ENCODE measurements at regions not wholly inside any gene's neighbourhood (a gene's known extent, or its start where the extent isn't known, plus 50 kb on each side); places are given as distances from the start of the nearest gene placed in this dataset.

- Mint-ChIP-seq H3K36me3 (ENCODE audit: low read depth) (no peaks in the 10 kb centered on the region), H3K27me3 (no peaks in the 10 kb centered on the region), H3K4me3 (no peak overlapping the region), H3K4me1 (no peaks in the 10 kb centered on the region), H3K27ac (no peak overlapping the region), H3K9me3 (peaks cover 2% of the 10 kb centered on the region)
- CTCF ChIA-PET, result no interaction called here
- DNase-seq, result peak; percentile 3
- POLR2A ChIA-PET, result no interaction called here
These were observed 249.7 kb upstream of the AFDN start for GRCh38 chr6:167576828-167577503.

- peaks cover 2% of the 10 kb centered on the region for H3K9me3 Mint-ChIP-seq
These were observed 248.8 kb upstream of the AFDN start for GRCh38 chr6:167577891-167578361.

GRCh38 chr6:167578371-167578901 is 248.3 kb upstream of the AFDN start:
- H3K4me1 Mint-ChIP-seq, result no peaks in the 10 kb centered on the region
- H3K4me3 Mint-ChIP-seq, result no peak overlapping the region
- H3K27me3 Mint-ChIP-seq, result peaks cover 2% of the 10 kb centered on the region
- POLR2A ChIA-PET, result no interaction called here
- H3K9me3 Mint-ChIP-seq, result peaks cover 2% of the 10 kb centered on the region
- H3K36me3 Mint-ChIP-seq (ENCODE audit: low read depth), result no peaks in the 10 kb centered on the region
- no peak overlapping the region for H3K27ac Mint-ChIP-seq
- DNase-seq, result peak; percentile 0
- CTCF ChIA-PET, result no interaction called here

More at GRCh38 chr6:167577891-167578361, 248.8 kb upstream of the AFDN start:
- H3K36me3 Mint-ChIP-seq (ENCODE audit: low read depth), result no peaks in the 10 kb centered on the region
- no peak overlapping the region for H3K4me3 Mint-ChIP-seq
- no peaks in the 10 kb centered on the region for H3K27me3 Mint-ChIP-seq
- ChIA-PET POLR2A (no interaction called here), CTCF (no interaction called here)
- peak; percentile 4 for DNase-seq
- H3K4me1 Mint-ChIP-seq, result no peaks in the 10 kb centered on the region
- H3K27ac Mint-ChIP-seq, result no peak overlapping the region

GRCh38 chr6:167579806-167580618 is 246.7 kb upstream of the AFDN start:
- H3K9me3 Mint-ChIP-seq, result peaks cover 2% of the 10 kb centered on the region
- ChIA-PET POLR2A (no interaction called here), CTCF (no interaction called here)
- no peak overlapping the region for H3K27ac Mint-ChIP-seq
- peak; percentile 1 for DNase-seq
- no peak overlapping the region for H3K4me3 Mint-ChIP-seq
- peaks cover 8% of the 10 kb centered on the region for H3K27me3 Mint-ChIP-seq
- no peaks in the 10 kb centered on the region for H3K36me3 Mint-ChIP-seq (ENCODE audit: low read depth)
- no peaks in the 10 kb centered on the region for H3K4me1 Mint-ChIP-seq

DNA sequence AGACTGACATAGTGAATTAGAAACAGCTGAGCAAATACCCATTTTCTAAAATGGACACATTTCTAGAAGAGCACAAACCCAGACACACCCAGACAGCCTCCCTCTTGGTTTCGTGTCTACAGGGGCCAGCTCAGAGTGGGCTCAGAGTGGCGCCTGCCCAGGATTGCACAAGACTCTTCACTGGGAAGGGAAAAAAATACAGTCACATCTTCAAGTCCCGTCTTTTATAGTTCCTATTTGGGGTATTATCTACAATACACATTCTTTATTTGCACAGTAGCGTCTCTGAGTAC is 246.1 kb upstream of the AFDN start:
- H3K27ac Mint-ChIP-seq, result no peak overlapping the region
- DNase-seq, result no peak
- H3K4me3 Mint-ChIP-seq, result no peak overlapping the region
- ChIA-PET POLR2A (no interaction called here), CTCF (no interaction called here)
- no peaks in the 10 kb centered on the region for H3K36me3 Mint-ChIP-seq (ENCODE audit: low read depth)
- H3K9me3 Mint-ChIP-seq, result peaks cover 2% of the 10 kb centered on the region
- H3K4me1 Mint-ChIP-seq, result no peaks in the 10 kb centered on the region
- H3K27me3 Mint-ChIP-seq, result peaks cover 13% of the 10 kb centered on the region

DNA sequence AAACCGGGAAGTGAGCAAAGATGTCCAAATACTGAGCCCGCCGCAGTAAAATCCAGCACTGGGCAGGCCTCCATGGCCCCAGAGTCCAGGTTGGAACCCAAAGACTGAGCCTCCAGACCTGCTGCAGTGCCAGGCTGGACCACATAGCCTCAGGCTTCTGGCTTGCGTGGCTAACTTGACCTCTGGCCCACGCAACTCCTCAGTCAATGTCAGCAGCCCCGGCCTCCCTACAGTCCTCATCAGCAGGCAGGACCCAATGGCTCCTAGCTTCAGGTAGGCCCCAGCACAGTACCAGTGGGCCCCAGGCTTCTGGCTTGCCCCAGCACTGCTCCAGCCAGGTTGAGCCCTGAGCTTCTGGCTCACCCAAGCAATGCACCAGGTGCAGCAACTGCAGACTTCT is 245.1 kb upstream of the AFDN start:
- no peak overlapping the region for H3K27ac Mint-ChIP-seq
- no peaks in the 10 kb centered on the region for H3K4me1 Mint-ChIP-seq
- H3K36me3 Mint-ChIP-seq (ENCODE audit: low read depth), result no peaks in the 10 kb centered on the region
- H3K4me3 Mint-ChIP-seq, result no peak overlapping the region
- peaks cover under 1% of the 10 kb centered on the region for H3K9me3 Mint-ChIP-seq
- CTCF ChIA-PET, result no interaction called here
- peak; percentile 4 for DNase-seq
- peaks cover 19% of the 10 kb centered on the region for H3K27me3 Mint-ChIP-seq
- POLR2A ChIA-PET, result no interaction called here

DNA sequence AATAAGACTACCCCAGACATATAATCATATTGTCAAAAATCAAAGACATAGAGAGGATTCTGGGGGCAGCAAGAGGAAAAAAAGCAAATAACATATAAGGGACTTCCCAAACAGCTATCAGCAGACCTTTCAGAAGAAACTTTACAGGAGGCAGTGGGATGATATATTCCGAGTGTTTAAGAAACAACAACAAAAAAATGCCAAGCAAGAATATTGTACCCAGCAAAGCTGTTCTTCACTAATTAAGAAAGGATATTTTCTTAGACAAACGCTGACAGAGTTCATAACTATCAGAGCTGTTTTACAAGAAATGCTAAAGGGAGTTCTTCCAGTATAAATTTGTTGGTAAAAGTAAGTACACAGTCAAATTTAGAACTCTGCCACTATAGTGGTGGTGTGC is 243.3 kb upstream of the AFDN start:
- no peak overlapping the region for H3K27ac Mint-ChIP-seq
- H3K4me3 Mint-ChIP-seq, result no peak overlapping the region
- H3K27me3 Mint-ChIP-seq, result peaks cover 19% of the 10 kb centered on the region
- H3K9me3 Mint-ChIP-seq, result no peaks in the 10 kb centered on the region
- no peak for DNase-seq
- no peaks in the 10 kb centered on the region for H3K4me1 Mint-ChIP-seq
- CTCF ChIA-PET, result no interaction called here
- POLR2A ChIA-PET, result no interaction called here
- H3K36me3 Mint-ChIP-seq (ENCODE audit: low read depth), result no peaks in the 10 kb centered on the region

GRCh38 chr6:167588181-167588919 is 238.4 kb upstream of the AFDN start:
- peaks cover 12% of the 10 kb centered on the region for H3K9me3 Mint-ChIP-seq
- no peaks in the 10 kb centered on the region for H3K36me3 Mint-ChIP-seq (ENCODE audit: low read depth)
- ChIA-PET CTCF (no interaction called here), POLR2A (no interaction called here)
- H3K4me1 Mint-ChIP-seq, result no peaks in the 10 kb centered on the region
- no peak overlapping the region for H3K4me3 Mint-ChIP-seq
- no peak overlapping the region for H3K27ac Mint-ChIP-seq
- peaks cover 16% of the 10 kb centered on the region for H3K27me3 Mint-ChIP-seq
- peak; percentile 9 for DNase-seq

DNA sequence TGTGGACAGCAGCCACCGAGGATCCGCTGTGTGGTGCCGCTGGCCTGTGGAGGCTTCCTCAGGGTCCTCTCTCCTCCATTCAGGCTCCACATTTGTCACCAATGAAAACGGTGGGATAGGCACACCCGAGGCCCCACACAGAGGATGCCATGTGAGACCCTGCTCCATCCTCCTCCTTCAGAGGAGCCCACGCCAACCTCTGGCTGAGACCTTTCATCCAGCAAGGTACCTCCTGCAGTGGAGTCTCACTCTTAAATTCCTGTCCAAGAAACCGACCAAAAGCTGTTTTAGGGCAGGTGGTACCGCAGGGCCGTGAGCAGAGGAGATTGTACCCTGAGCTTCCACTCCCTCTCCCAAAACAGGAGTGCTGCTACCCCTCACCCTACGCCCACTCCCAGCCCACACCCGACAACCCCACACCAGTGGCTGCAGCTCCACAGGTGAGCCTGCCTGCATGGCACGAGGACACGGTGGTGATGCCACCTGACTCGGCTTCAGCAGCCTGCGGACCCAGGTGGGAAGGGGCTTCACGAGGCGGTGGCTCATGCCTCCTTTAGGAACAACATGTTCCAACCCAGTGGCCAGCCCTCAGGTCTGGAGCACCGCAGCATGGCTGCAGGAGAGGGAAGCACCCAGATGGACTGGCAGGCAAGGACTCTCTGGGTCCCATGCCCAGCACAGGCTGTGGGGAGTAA is 237.6 kb upstream of the AFDN start:
- H3K27ac Mint-ChIP-seq, result no peak overlapping the region
- no peaks in the 10 kb centered on the region for H3K4me1 Mint-ChIP-seq
- ChIA-PET CTCF (no interaction called here), POLR2A (no interaction called here)
- H3K27me3 Mint-ChIP-seq, result peaks cover 16% of the 10 kb centered on the region
- no peak overlapping the region for H3K4me3 Mint-ChIP-seq
- peaks cover 12% of the 10 kb centered on the region for H3K9me3 Mint-ChIP-seq
- DNase-seq, result peak; percentile 15
- H3K36me3 Mint-ChIP-seq (ENCODE audit: low read depth), result no peaks in the 10 kb centered on the region

DNA sequence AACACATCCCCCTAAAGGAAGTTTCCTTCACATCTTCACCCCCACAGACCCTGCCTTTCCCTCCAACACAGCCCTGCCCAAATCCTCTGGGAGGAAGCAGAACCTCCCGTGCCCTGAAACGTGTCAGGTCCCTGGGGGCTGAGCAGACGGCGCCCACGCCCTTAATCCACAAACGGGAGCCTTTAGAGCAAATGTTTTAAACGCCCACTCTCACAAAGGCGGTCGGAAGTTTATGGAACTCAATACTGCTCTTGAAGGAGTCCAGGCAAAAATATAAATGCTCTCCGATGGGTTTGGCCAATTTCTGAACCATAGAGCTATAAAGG is 237.1 kb upstream of the AFDN start:
- DNase-seq, result no peak
- H3K27ac Mint-ChIP-seq, result no peak overlapping the region
- H3K36me3 Mint-ChIP-seq (ENCODE audit: low read depth), result no peaks in the 10 kb centered on the region
- H3K4me1 Mint-ChIP-seq, result no peaks in the 10 kb centered on the region
- H3K4me3 Mint-ChIP-seq, result no peak overlapping the region
- ChIA-PET CTCF (no interaction called here), POLR2A (no interaction called here)
- peaks cover 14% of the 10 kb centered on the region for H3K27me3 Mint-ChIP-seq
- peaks cover 12% of the 10 kb centered on the region for H3K9me3 Mint-ChIP-seq

DNA sequence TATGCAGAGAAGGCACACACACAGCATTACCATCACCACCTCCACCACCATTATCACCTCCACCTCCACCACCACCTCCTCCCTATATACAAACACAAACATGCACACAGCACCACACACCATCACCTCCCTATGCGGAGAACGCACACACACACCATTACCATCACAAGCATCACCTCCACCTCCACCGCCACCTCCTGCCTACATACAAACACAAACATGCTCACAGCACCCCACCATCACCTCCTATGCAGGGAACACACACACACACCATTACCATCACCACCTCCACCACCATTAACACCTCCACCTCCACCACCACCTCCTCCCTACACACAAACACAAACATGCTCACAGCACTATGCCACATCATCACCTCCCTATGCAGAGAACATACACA is 236.5 kb upstream of the AFDN start:
- Mint-ChIP-seq H3K27me3 (peaks cover 9% of the 10 kb centered on the region), H3K9me3 (peaks cover 12% of the 10 kb centered on the region)
- CTCF ChIA-PET, result no interaction called here

More for the DNA sequence above, 236.5 kb upstream of the AFDN start:
- Mint-ChIP-seq H3K4me3 (no peak overlapping the region), H3K4me1 (no peaks in the 10 kb centered on the region), H3K36me3 (ENCODE audit: low read depth) (no peaks in the 10 kb centered on the region), H3K27ac (no peak overlapping the region)
- POLR2A ChIA-PET, result no interaction called here
- peak; percentile 6 for DNase-seq
